K562 (cell line): ENCODE measurements at regions not wholly inside any gene's neighbourhood (a gene's known extent, or its start where the extent isn't known, plus 50 kb on each side); places are given as distances from the start of the nearest gene placed in this dataset.

Experiments used
- ATAC-seq: fragments of 200-7000 bp; cut with Tn5 transposase; 3 replicates; pipeline ENCODE4 v1.9.1; 2020; ENCODE audit warnings: moderate library complexity
- BruUV-seq: library from RNA; stranded (reverse); fragments of 400-500 nt; replicated peaks from 2 replicates; lab custom pipeline; 2021; lab: Mats Ljungman, UMichigan
- CTCF ChIA-PET: fragments of 300-600 bp; formaldehyde crosslinking; extraction: SDS; loops from one replicate; lab custom pipeline; 2021; ENCODE audit warnings: low intra/inter-chr PET ratio; lab: Yijun Ruan, JAX
- POLR2A ChIA-PET: fragments of 300-600, 350-650 bp; sonication (Branson Sonifier 250); formaldehyde crosslinking; extraction: SDS; loops from one replicate; lab custom pipeline; 2021; ENCODE audit warnings: antibody characterized with exemption, inconsistent platforms; lab: Yijun Ruan, JAX
- DNase-seq, 4 experiments: peaks; one replicate each; pipeline versions ENCODE4 v3.0.0 to v3.0.0-alpha.2; 2011 to 2018; ENCODE audit warnings: low spot score in 3 of 4, mixed read lengths in 3 of 4; ENCODE audit errors: extremely low read depth in 1 of 4
- FAIRE-seq: peaks from 2 replicates; lab custom pipeline; 2011; peaks lifted over from hg19 to GRCh38; lab: Jason Lieb, UNC
- H2AFZ ChIP-seq: 2 replicates; pipeline ENCODE4 v1.6.0; 2011; ENCODE audit warnings: low read depth, low read length, control low read depth, inconsistent platforms
- H3K27ac ChIP-seq: fragments of 200-600 bp; 3 replicates; pipeline ENCODE4 v1.8.0; 2011; ENCODE audit warnings: low read depth, mild to moderate bottlenecking, control low read depth, inconsistent platforms, low read length, moderate library complexity, mixed read lengths; ENCODE audit errors: extremely low read depth
- H3K27me3 ChIP-seq, 2 experiments: fragments of 300-600 bp in 1 of 2; 2 replicates in 1 of 2; 3 replicates in 1 of 2; pipeline versions ENCODE4 v1.6.0 to v1.8.0; 2011; ENCODE audit warnings: inconsistent platforms in 2 of 2, low read length in 2 of 2, mild to moderate bottlenecking in 1 of 2, mixed read lengths in 1 of 2, moderate library complexity in 1 of 2; ENCODE audit not compliant: control insufficient read depth in 2 of 2, insufficient read depth in 2 of 2
- H3K36me3 ChIP-seq: fragments of 300-600 bp; 3 replicates; pipeline ENCODE4 v1.8.0; 2011; ENCODE audit warnings: mild to moderate bottlenecking, low read length, inconsistent platforms; ENCODE audit not compliant: control insufficient read depth, insufficient read depth
- H3K4me1 ChIP-seq, 2 experiments: fragments of 200-600 bp in 1 of 2; replicated peaks in 1 of 2; 2 replicates in 1 of 2; 3 replicates in 1 of 2; pipeline versions ENCODE4 v1.5.1 to v1.8.0; 2011; ENCODE audit warnings: inconsistent platforms in 2 of 2, low read length in 2 of 2, mild to moderate bottlenecking in 1 of 2, mixed read lengths in 1 of 2, moderate library complexity in 1 of 2; ENCODE audit not compliant: control insufficient read depth in 2 of 2, insufficient read depth in 2 of 2
- H3K4me2 ChIP-seq: 2 replicates; pipeline ENCODE4 v1.6.1; 2011; ENCODE audit warnings: low read length, control low read depth, inconsistent platforms, mixed read lengths; ENCODE audit not compliant: insufficient read depth
- H3K4me3 ChIP-seq: fragments of 200-600 bp; sonication (generic), shearing (Covaris generic); 2 replicates; pipeline ENCODE4 v1.5.1; 2016; ENCODE audit warnings: control low read depth, inconsistent platforms
- H3K79me2 ChIP-seq: fragments of 200-600 bp; 3 replicates; pipeline ENCODE4 v1.8.0; 2011; ENCODE audit warnings: low read length, inconsistent platforms; ENCODE audit not compliant: control insufficient read depth, insufficient read depth
- H3K9ac ChIP-seq, 2 experiments: 2 replicates each; pipeline versions ENCODE4 v1.6.0 to v1.6.1; 2011; ENCODE audit warnings: low read depth in 2 of 2, low read length in 2 of 2, control low read depth in 1 of 2, inconsistent platforms in 1 of 2, mild to moderate bottlenecking in 1 of 2, mixed read lengths in 1 of 2; ENCODE audit not compliant: insufficient read depth in 1 of 2
- H3K9me1 ChIP-seq: one replicate; pipeline ENCODE4 v1.6.0; 2011; ENCODE audit warnings: inconsistent platforms, mild to moderate bottlenecking, low read length, moderate library complexity; ENCODE audit not compliant: control insufficient read depth, insufficient read depth
- H3K9me3 ChIP-seq: replicated peaks from 2 replicates; pipeline ENCODE4 v1.5.1; 2011; ENCODE audit warnings: low read depth, low read length, inconsistent platforms; ENCODE audit not compliant: control insufficient read depth, insufficient read depth
- H4K20me1 ChIP-seq: replicated peaks from 2 replicates; pipeline ENCODE4 v1.6.1; 2011; ENCODE audit warnings: low read length, inconsistent platforms, mixed read lengths; ENCODE audit not compliant: control insufficient read depth, insufficient read depth
- CLOCK ChIP-seq: fragments of 250-450 bp; sonication (Bioruptor Pico); IDR thresholded peaks from 2 replicates; pipeline ENCODE4 v1.4.0; 2020; ENCODE audit warnings: mild to moderate bottlenecking, moderate library complexity, borderline replicate concordance
- GATAD2B ChIP-seq: fragments of 450-650 bp; IDR thresholded peaks from 2 replicates; pipeline ENCODE4 v1.6.1; 2017; ENCODE audit warnings: mild to moderate bottlenecking, borderline replicate concordance
- ILF3 ChIP-seq: fragments of 450-650 bp; IDR thresholded peaks from 2 replicates; pipeline ENCODE4 v1.6.1; 2018; ENCODE audit warnings: antibody characterized with exemption, mild to moderate bottlenecking, moderate library complexity, borderline replicate concordance
- SNIP1 ChIP-seq: fragments of 450-650 bp; IDR thresholded peaks from 2 replicates; pipeline ENCODE4 v1.7.1; 2017; ENCODE audit warnings: low read depth, mild to moderate bottlenecking
- ZNF431 ChIP-seq: sonication (generic); formaldehyde crosslinking; IDR thresholded peaks from 2 replicates; pipeline ENCODE4 v1.8.0; 2022; ENCODE audit warnings: mild to moderate bottlenecking, missing genetic modification reagents
- WGBS: fragments of 100-300 bp; shearing (Covaris generic); methylation state at CpG from one replicate; pipeline ENCODE4 v1.1.6; 2016; ENCODE audit warnings: low coverage, mixed read lengths; ENCODE audit not compliant: insufficient coverage; ENCODE audit errors: missing lambda C conversion rate; 5-methylcytosine and 5-hydroxymethylcytosine counted together
- in situ Hi-C: fragments of 300-500 bp; cut with MboI; formaldehyde crosslinking; loops from 4 replicates; pipeline ENCODE4 v1.15.0; 2018; ENCODE audit warnings: inconsistent platforms, mixed read lengths
- intact Hi-C: fragments of 100-400 bp; cut with micrococcal nuclease; formaldehyde crosslinking; loops from 2 replicates; pipeline ENCODE4 v1.14.2; 2022

DNA sequence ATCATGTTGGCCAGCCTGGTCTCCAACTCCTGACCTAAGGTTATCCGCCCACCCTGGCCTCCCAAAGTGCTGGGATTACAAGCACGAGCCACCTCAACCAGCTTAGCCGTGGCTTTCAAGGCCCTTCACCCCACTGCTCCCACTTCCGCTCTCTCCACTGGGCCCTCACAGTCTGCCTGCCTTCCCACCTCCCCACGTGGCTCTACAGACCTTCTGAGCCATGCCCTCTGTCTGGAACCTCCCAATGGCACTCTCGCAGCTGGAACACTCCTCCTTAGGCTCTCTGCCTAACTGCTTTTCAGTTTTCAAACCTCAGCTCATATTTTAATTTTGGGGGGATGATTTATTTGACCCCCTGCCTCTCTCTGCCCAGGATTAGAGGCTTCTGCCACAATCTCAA lies 59.3 kb upstream of the SH3RF1 start:
- Histone ChIP-seq H3K4me2 (no peak overlapping the region), H3K36me3 (no peaks in the 10 kb centered on the region), H3K79me2 (no peaks in the 10 kb centered on the region), H3K27ac (no peak overlapping the region), H3K9me1 (no peaks in the 10 kb centered on the region), H3K4me1 (no peaks in the 10 kb centered on the region; a peak in 1 of 5 replicates), H3K4me3 (no peak overlapping the region), H3K9me3 (no peaks in the 10 kb centered on the region), H3K9ac (no peak overlapping the region), H2AFZ (no peak overlapping the region), H4K20me1 (no peaks in the 10 kb centered on the region), H3K27me3 (no peaks in the 10 kb centered on the region; a peak in 1 of 5 replicates)
- ChIA-PET CTCF (no interaction called here), POLR2A (interaction anchor here (0.7 to 1.1 kb wide), 2 partner anchors 12 to 158 kb away, joined by 3 read pairs; no protein-coding TSS in a partner anchor)
- TF ChIP-seq ZNF431 (CRISPR knock-in tag) (no peak), ILF3 (no peak), GATAD2B (no peak), CLOCK (CRISPR knock-in tag) (no peak), SNIP1 (no peak)
- FAIRE-seq (no peak), DNase-seq (no peak), ATAC-seq (no peak)
- BruUV-seq = no TSS peak
- intact Hi-C loops = no loop called here
- WGBS = 3% methylated on average over 6 of the region's 6 CpGs
- in situ Hi-C loops = no loop called here
